ENCODE measurements at regions not wholly inside any gene's neighbourhood (a gene's known extent, or its start where the extent isn't known, plus 50 kb on each side); places are given as distances from the start of the nearest gene placed in this dataset.

GRCh38 chr17:77566566-77567138 lies 391.9 kb upstream of the TNRC6C start:
- no peak overlapping the region for H3K27ac ChIP-seq
- TF ChIP-seq CTCF (IDR thresholded peaks at IDR 0.05) (no peak), ZFX (IDR thresholded peaks at IDR 0.05; ENCODE audit: borderline replicate concordance) (no peak)

- no peak overlapping the region for H3K27ac ChIP-seq
- TF ChIP-seq CTCF (IDR thresholded peaks at IDR 0.05) (no peak), ZFX (IDR thresholded peaks at IDR 0.05; ENCODE audit: borderline replicate concordance) (no peak)
Measured at GRCh38 chr17:77568540-77568939, 390.0 kb upstream of the TNRC6C start.

- H3K27ac ChIP-seq, result no peak overlapping the region
- TF ChIP-seq CTCF (IDR thresholded peaks at IDR 0.05) (no peak), ZFX (IDR thresholded peaks at IDR 0.05; ENCODE audit: borderline replicate concordance) (no peak)
Measured at GRCh38 chr17:77569846-77570564, 388.5 kb upstream of the TNRC6C start.

GRCh38 chr17:77570565-77570898 lies 388.0 kb upstream of the TNRC6C start:
- TF ChIP-seq ZFX (IDR thresholded peaks at IDR 0.05; ENCODE audit: borderline replicate concordance), result no peak
- TF ChIP-seq CTCF (IDR thresholded peaks at IDR 0.05), result no peak
- no peak overlapping the region for H3K27ac ChIP-seq

- TF ChIP-seq ZFX (IDR thresholded peaks at IDR 0.05; ENCODE audit: borderline replicate concordance) (no peak), CTCF (IDR thresholded peaks at IDR 0.05) (no peak)
Measured at GRCh38 chr17:77571155-77571981, 387.1 kb upstream of the TNRC6C start.

GRCh38 chr17:77572065-77572601 lies 386.4 kb upstream of the TNRC6C start:
- no peak for TF ChIP-seq CTCF (IDR thresholded peaks at IDR 0.05)
- no peak overlapping the region for H3K27ac ChIP-seq

More at GRCh38 chr17:77571155-77571981, 387.1 kb upstream of the TNRC6C start:
- H3K27ac ChIP-seq, result no peak overlapping the region

Data from 22Rv1 (cell line).